Ishikawa (cell line): ENCODE measurements at regions not wholly inside any gene's neighbourhood (a gene's known extent, or its start where the extent isn't known, plus 50 kb on each side); places are given as distances from the start of the nearest gene placed in this dataset.

Experiments used
- CEBPB ChIP-seq: IDR thresholded peaks from 2 replicates; pipeline ENCODE4 v1.6.1; 2012
- EGR1 ChIP-seq: IDR thresholded peaks from 2 replicates; pipeline ENCODE4 v1.6.1; 2012
- REST ChIP-seq: IDR thresholded peaks from 2 replicates; pipeline ENCODE4 v1.6.1; 2012; ENCODE audit warnings: low read depth, mild to moderate bottlenecking
- TF ChIP-seq, protein P1 (sequence below): IDR thresholded peaks from 2 replicates; pipeline ENCODE4 v1.6.1; 2012

- no peak for TF ChIP-seq REST
- TF ChIP-seq CEBPB, result no peak
- TF ChIP-seq EGR1, result no peak
- TF ChIP-seq, protein P1, sequence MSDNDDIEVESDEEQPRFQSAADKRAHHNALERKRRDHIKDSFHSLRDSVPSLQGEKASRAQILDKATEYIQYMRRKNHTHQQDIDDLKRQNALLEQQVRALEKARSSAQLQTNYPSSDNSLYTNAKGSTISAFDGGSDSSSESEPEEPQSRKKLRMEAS, result no peak
These were observed 76.6 kb upstream of the WWC1 start for GRCh38 chr5:168214886-168215285.
